SK-N-MC (cell line): ENCODE measurements at regions not wholly inside any gene's neighbourhood (a gene's known extent, or its start where the extent isn't known, plus 50 kb on each side); places are given as distances from the start of the nearest gene placed in this dataset.

Source experiments
- DNase-seq: peaks from one replicate; pipeline ENCODE4 v3.0.0-alpha.2; 2011; ENCODE audit warnings: low read depth, low spot score
- H3K27ac ChIP-seq: fragments of 200-600 bp; sonication (generic); 2 replicates; pipeline ENCODE4 v1.5.1; 2016; ENCODE audit warnings: mixed run types
- H3K36me3 ChIP-seq: fragments of 200-600 bp; sonication (generic); 2 replicates; pipeline ENCODE4 v1.6.1; 2017; ENCODE audit warnings: antibody characterized with exemption, low read length, mixed read lengths; ENCODE audit not compliant: insufficient read depth
- H3K4me3 ChIP-seq: fragments of 200-600 bp; sonication (generic); 2 replicates; pipeline ENCODE4 v1.5.1; 2016
- H3K9ac ChIP-seq: fragments of 200-600 bp; sonication (generic); 2 replicates; pipeline ENCODE4 v1.8.0; 2017; ENCODE audit warnings: mixed run types, mixed read lengths; ENCODE audit not compliant: insufficient read length
- H3K9me3 ChIP-seq: fragments of 200-600 bp; sonication (generic); 2 replicates; pipeline ENCODE4 v1.6.1; 2017; ENCODE audit warnings: low read depth, mild to moderate bottlenecking, antibody characterized with exemption, low read length, moderate library complexity, mixed read lengths
- EZH2 ChIP-seq: fragments of 200-600 bp; sonication (generic); IDR thresholded peaks from one replicate; pipeline ENCODE4 v1.6.1; 2017; ENCODE audit warnings: antibody characterized with exemption
- FOXP2 ChIP-seq: optimal IDR thresholded peaks from 2 replicates; pipeline ENCODE3; 2011; ENCODE audit warnings: mild to moderate bottlenecking, moderate library complexity; ENCODE audit not compliant: insufficient read depth; ENCODE audit errors: extremely low read length, control extremely low read depth
- POLR2AphosphoS5 ChIP-seq: IDR thresholded peaks from 2 replicates; pipeline ENCODE4 v1.6.1; 2012; ENCODE audit warnings: mild to moderate bottlenecking, low read depth, low read length, borderline replicate concordance

GRCh38 chr7:41010418-41010817 lies 692.5 kb downstream of the INHBA start:
- DNase-seq, result no peak
- Histone ChIP-seq H3K9ac (no peak overlapping the region), H3K36me3 (no peaks in the 10 kb centered on the region), H3K9me3 (no peaks in the 10 kb centered on the region), H3K4me3 (no peak overlapping the region), H3K27ac (no peak overlapping the region)
- TF ChIP-seq FOXP2, result no peak
- no peak for TF ChIP-seq POLR2AphosphoS5
- TF ChIP-seq EZH2, result no peak

GRCh38 chr7:41007811-41008210 lies 695.1 kb downstream of the INHBA start:
- TF ChIP-seq POLR2AphosphoS5 (no peak), FOXP2 (no peak), EZH2 (no peak)
- Histone ChIP-seq H3K9ac (no peak overlapping the region), H3K9me3 (no peaks in the 10 kb centered on the region), H3K4me3 (no peak overlapping the region), H3K27ac (no peak overlapping the region), H3K36me3 (no peaks in the 10 kb centered on the region)
- DNase-seq, result no peak

- no peak overlapping the region for H3K27ac ChIP-seq
- DNase-seq, result no peak
- TF ChIP-seq FOXP2 (no peak), POLR2AphosphoS5 (no peak), EZH2 (no peak)
- no peaks in the 10 kb centered on the region for H3K36me3 ChIP-seq
- H3K4me3 ChIP-seq, result no peak overlapping the region
- H3K9me3 ChIP-seq, result no peaks in the 10 kb centered on the region
- H3K9ac ChIP-seq, result no peak overlapping the region
Observed at GRCh38 chr7:41007351-41007751, 695.5 kb downstream of the INHBA start.

- no peak for DNase-seq
- H3K9me3 ChIP-seq, result no peaks in the 10 kb centered on the region
- H3K4me3 ChIP-seq, result no peak overlapping the region
- TF ChIP-seq EZH2, result no peak
- TF ChIP-seq POLR2AphosphoS5, result no peak
- no peak for TF ChIP-seq FOXP2
- H3K36me3 ChIP-seq, result no peaks in the 10 kb centered on the region
- H3K27ac ChIP-seq, result no peak overlapping the region
- H3K9ac ChIP-seq, result no peak overlapping the region
Observed at GRCh38 chr7:41006306-41006995, 696.4 kb downstream of the INHBA start.

- no peak for DNase-seq
- H3K36me3 ChIP-seq, result no peaks in the 10 kb centered on the region
- no peak overlapping the region for H3K27ac ChIP-seq
- no peak for TF ChIP-seq EZH2
- TF ChIP-seq POLR2AphosphoS5, result no peak
- TF ChIP-seq FOXP2, result no peak
- no peak overlapping the region for H3K4me3 ChIP-seq
- H3K9me3 ChIP-seq, result no peaks in the 10 kb centered on the region
- H3K9ac ChIP-seq, result no peak overlapping the region
Observed at GRCh38 chr7:41005374-41005901, 697.5 kb downstream of the INHBA start.

GRCh38 chr7:41003977-41004376 lies 698.9 kb downstream of the INHBA start:
- DNase-seq, result no peak
- no peaks in the 10 kb centered on the region for H3K36me3 ChIP-seq
- H3K4me3 ChIP-seq, result no peak overlapping the region
- no peak for TF ChIP-seq EZH2
- no peak for TF ChIP-seq FOXP2
- TF ChIP-seq POLR2AphosphoS5, result no peak
- no peak overlapping the region for H3K9ac ChIP-seq
- H3K27ac ChIP-seq, result no peak overlapping the region
- H3K9me3 ChIP-seq, result no peaks in the 10 kb centered on the region

GRCh38 chr7:41003611-41003940 lies 699.3 kb downstream of the INHBA start:
- DNase-seq, result no peak
- Histone ChIP-seq H3K9ac (no peak overlapping the region), H3K36me3 (no peaks in the 10 kb centered on the region), H3K4me3 (no peak overlapping the region), H3K9me3 (no peaks in the 10 kb centered on the region), H3K27ac (no peak overlapping the region)
- TF ChIP-seq EZH2 (no peak), POLR2AphosphoS5 (no peak), FOXP2 (no peak)

- no peak overlapping the region for H3K9ac ChIP-seq
- H3K4me3 ChIP-seq, result no peak overlapping the region
- no peak overlapping the region for H3K27ac ChIP-seq
- no peaks in the 10 kb centered on the region for H3K36me3 ChIP-seq
- no peaks in the 10 kb centered on the region for H3K9me3 ChIP-seq
- DNase-seq, result peak; percentile 16
- TF ChIP-seq EZH2 (no peak), FOXP2 (no peak), POLR2AphosphoS5 (no peak)
Observed at GRCh38 chr7:41002741-41003610, 699.9 kb downstream of the INHBA start.
